ENCODE measurements at regions not wholly inside any gene's neighbourhood (a gene's known extent, or its start where the extent isn't known, plus 50 kb on each side); places are given as distances from the start of the nearest gene placed in this dataset.

- no peaks in the 10 kb centered on the region for H3K9me3 Mint-ChIP-seq
- ATAC-seq: no peak
These were observed 106.4 kb downstream of the C1orf94 start for GRCh38 chr1:34283142-34283541.

More at GRCh38 chr1:34283142-34283541, 106.4 kb downstream of the C1orf94 start:
- no peaks in the 10 kb centered on the region; the same call in 2 of the 3 replicates for H3K4me1 Mint-ChIP-seq
- Histone ChIP-seq H3K4me1 (ENCODE audit: insufficient read depth) (no peaks in the 10 kb centered on the region), H4K20me1 (replicated peaks; ENCODE audit: insufficient read depth) (no peaks in the 10 kb centered on the region), H3F3A (replicated peaks; ENCODE audit: low read depth) (no peaks in the 10 kb centered on the region), H2AFZ (no peak overlapping the region), H3K36me3 (ENCODE audit: insufficient read depth) (no peaks in the 10 kb centered on the region), H3K79me2 (replicated peaks; ENCODE audit: insufficient read depth) (no peaks in the 10 kb centered on the region), H3K27ac (ENCODE audit: low read depth) (no peak overlapping the region), H3K27me3 (ENCODE audit: insufficient read depth) (no peaks in the 10 kb centered on the region), H3K4me2 (no peak overlapping the region), H3K9me2 (ENCODE audit: insufficient read depth) (peaks cover 7% of the 10 kb centered on the region; the same call in 1 of the 2 replicates), H3K4me3 (no peak overlapping the region)
- no peak for DNase-seq (ENCODE audit: low spot score)
- H3K27me3 Mint-ChIP-seq (ENCODE audit: insufficient read depth, low read depth, poor library complexity): peaks cover 2% of the 10 kb centered on the region
- H3K36me3 Mint-ChIP-seq (ENCODE audit: low read depth): no peaks in the 10 kb centered on the region
- H3K27ac Mint-ChIP-seq: no peak overlapping the region
- H3K4me3 Mint-ChIP-seq: no peak overlapping the region
- TF ChIP-seq REST (IDR thresholded peaks at IDR 0.05; ENCODE audit: unreplicated experiment): no peak
- no peak for TF ChIP-seq NANOG (IDR thresholded peaks at IDR 0.05; ENCODE audit: borderline replicate concordance)
- no peak for TF ChIP-seq ETS1 (IDR thresholded peaks at IDR 0.05)
- TF ChIP-seq ZNF331 (CRISPR knock-in tag; IDR thresholded peaks at IDR 0.05; ENCODE audit: low read depth): no peak
- TF ChIP-seq CTCF (conservative IDR thresholded peaks at IDR 0.05; ENCODE audit: low read depth in 2 of 2): no peak
- TF ChIP-seq EZH2 (IDR thresholded peaks at IDR 0.05; ENCODE audit: low read depth, unreplicated experiment): no peak
- TF ChIP-seq POLR2AphosphoS5 (IDR thresholded peaks at IDR 0.05; ENCODE audit: low read depth): no peak
- TF ChIP-seq ZNF462 (CRISPR knock-in tag; IDR thresholded peaks at IDR 0.05): no peak
- TF ChIP-seq JUNB (IDR thresholded peaks at IDR 0.05; ENCODE audit: unreplicated experiment): no peak
- TF ChIP-seq CREB1 (CRISPR knock-in tag; IDR thresholded peaks at IDR 0.05; ENCODE audit: low read depth): no peak
- TF ChIP-seq STAT1 (IDR thresholded peaks at IDR 0.05; ENCODE audit: unreplicated experiment): no peak
- TF ChIP-seq EZH2phosphoT487 (IDR thresholded peaks at IDR 0.05; ENCODE audit: unreplicated experiment): no peak
- no peak for TF ChIP-seq ZNF114 (CRISPR knock-in tag; IDR thresholded peaks at IDR 0.05)

Data from GM23338 (cell line).